H1 (cell line): ENCODE measurements at regions not wholly inside any gene's neighbourhood (a gene's known extent, or its start where the extent isn't known, plus 50 kb on each side); places are given as distances from the start of the nearest gene placed in this dataset.

Experiments used
- HDAC2 ChIP-seq, 2 experiments: fragments of 300-600 bp in 1 of 2; sonication (generic) in 1 of 2; IDR thresholded peaks; 2 replicates each; pipeline ENCODE4 v1.6.1; 2011 to 2012; ENCODE audit warnings: low read depth in 2 of 2, low read length in 2 of 2, mild to moderate bottlenecking in 2 of 2, moderate library complexity in 2 of 2, borderline replicate concordance in 1 of 2, inconsistent platforms in 1 of 2
- RBBP5 ChIP-seq: IDR thresholded peaks from 2 replicates; pipeline ENCODE4 v1.7.1; 2012; ENCODE audit warnings: low read depth, mild to moderate bottlenecking, inconsistent platforms, low read length, moderate library complexity, borderline replicate concordance
- SP2 ChIP-seq: IDR thresholded peaks from 2 replicates; pipeline ENCODE4 v1.6.1; 2012; ENCODE audit warnings: mild to moderate bottlenecking, low read length, inconsistent platforms
- TAF1 ChIP-seq: IDR thresholded peaks from 2 replicates; pipeline ENCODE4 v1.6.1; 2011; ENCODE audit warnings: mild to moderate bottlenecking, low read depth, low read length
- USF2 ChIP-seq: IDR thresholded peaks from 2 replicates; pipeline ENCODE4 v1.6.1; 2011; ENCODE audit warnings: low read length, improper control_type of control experiment
- YY1 ChIP-seq: IDR thresholded peaks from 2 replicates; pipeline ENCODE4 v1.6.1; 2011; ENCODE audit warnings: low read depth, mild to moderate bottlenecking, low read length

GRCh38 chr5:4244306-4244705 is 648.7 kb downstream of the IRX1 start (continued):
- TF ChIP-seq HDAC2 (IDR thresholded peaks at IDR 0.05; ENCODE audit: borderline replicate concordance in 1 of 2, low read depth in 2 of 2, low read length in 2 of 2) (no peak), USF2 (no peak), RBBP5 (no peak), SP2 (no peak), TAF1 (no peak), YY1 (no peak)
